Esophagus squamous epithelium (tissue), 4 donors: ENCODE measurements at regions not wholly inside any gene's neighbourhood (a gene's known extent, or its start where the extent isn't known, plus 50 kb on each side); places are given as distances from the start of the nearest gene placed in this dataset.

Experiments used
- POLR2A ChIP-seq, 4 donors: fragments of 450-650 bp; IDR thresholded peaks; one replicate each; pipeline ENCODE4 v1.6.1; 2017; ENCODE audit warnings: antibody characterized with exemption in 4 of 4, mild to moderate bottlenecking in 4 of 4, moderate library complexity in 3 of 4
- TF ChIP-seq, protein P1 (sequence below), 6 experiments: fragments of 450-650 bp in 4 of 6; fragments of 200-600 bp in 2 of 6; sonication (generic) in 2 of 6; IDR thresholded peaks; one replicate each; pipeline ENCODE4 v1.5.1; 2016 to 2019; ENCODE audit warnings: antibody characterized with exemption in 6 of 6, mild to moderate bottlenecking in 4 of 6, moderate library complexity in 4 of 6

DNA sequence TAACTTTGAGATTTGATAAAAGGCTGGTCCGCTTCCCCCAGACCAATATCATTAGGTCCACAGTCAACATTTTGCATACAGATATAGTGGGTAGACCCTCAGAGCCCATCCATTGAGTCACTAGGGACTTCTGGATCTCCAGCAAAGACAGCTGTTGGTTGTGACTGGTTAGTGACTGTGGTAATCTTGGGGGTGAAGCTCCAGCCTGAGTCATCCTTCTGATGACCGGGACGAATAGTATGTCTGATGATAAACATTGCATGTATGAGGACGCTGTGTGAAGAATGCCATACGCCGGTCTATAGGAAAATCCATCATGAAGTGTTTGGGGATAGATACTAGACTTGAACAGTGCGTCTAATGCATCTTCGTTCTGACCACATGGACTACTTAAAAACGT is 307.0 kb downstream of the UQCRFS1 start:
- TF ChIP-seq, protein P1, sequence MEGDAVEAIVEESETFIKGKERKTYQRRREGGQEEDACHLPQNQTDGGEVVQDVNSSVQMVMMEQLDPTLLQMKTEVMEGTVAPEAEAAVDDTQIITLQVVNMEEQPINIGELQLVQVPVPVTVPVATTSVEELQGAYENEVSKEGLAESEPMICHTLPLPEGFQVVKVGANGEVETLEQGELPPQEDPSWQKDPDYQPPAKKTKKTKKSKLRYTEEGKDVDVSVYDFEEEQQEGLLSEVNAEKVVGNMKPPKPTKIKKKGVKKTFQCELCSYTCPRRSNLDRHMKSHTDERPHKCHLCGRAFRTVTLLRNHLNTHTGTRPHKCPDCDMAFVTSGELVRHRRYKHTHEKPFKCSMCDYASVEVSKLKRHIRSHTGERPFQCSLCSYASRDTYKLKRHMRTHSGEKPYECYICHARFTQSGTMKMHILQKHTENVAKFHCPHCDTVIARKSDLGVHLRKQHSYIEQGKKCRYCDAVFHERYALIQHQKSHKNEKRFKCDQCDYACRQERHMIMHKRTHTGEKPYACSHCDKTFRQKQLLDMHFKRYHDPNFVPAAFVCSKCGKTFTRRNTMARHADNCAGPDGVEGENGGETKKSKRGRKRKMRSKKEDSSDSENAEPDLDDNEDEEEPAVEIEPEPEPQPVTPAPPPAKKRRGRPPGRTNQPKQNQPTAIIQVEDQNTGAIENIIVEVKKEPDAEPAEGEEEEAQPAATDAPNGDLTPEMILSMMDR (IDR thresholded peaks at IDR 0.05) = no peak
- no peak for TF ChIP-seq POLR2A (IDR thresholded peaks at IDR 0.05)
